Duodenal mucosa (tissue), 2 donors: ENCODE measurements at regions not wholly inside any gene's neighbourhood (a gene's known extent, or its start where the extent isn't known, plus 50 kb on each side); places are given as distances from the start of the nearest gene placed in this dataset.

ENCODE experiments used
- H3K27ac ChIP-seq: one replicate; pipeline ENCODE4 v1.7.0; 2013; ENCODE audit warnings: low read depth, low read length
- H3K27me3 ChIP-seq, 2 donors: one replicate each; pipeline ENCODE4 v1.7.0; 2013; ENCODE audit warnings: low read length in 2 of 2, control low read depth in 1 of 2; ENCODE audit not compliant: insufficient read depth in 2 of 2, control insufficient read depth in 1 of 2
- H3K36me3 ChIP-seq, 2 donors: one replicate each; pipeline ENCODE4 v1.7.0; 2013; ENCODE audit warnings: low read length in 2 of 2, control low read depth in 1 of 2; ENCODE audit not compliant: insufficient read depth in 2 of 2, control insufficient read depth in 1 of 2
- H3K4me1 ChIP-seq, 2 donors: one replicate each; pipeline ENCODE4 v1.7.0; 2013; ENCODE audit warnings: low read length in 2 of 2, control low read depth in 1 of 2; ENCODE audit not compliant: insufficient read depth in 2 of 2, control insufficient read depth in 1 of 2
- H3K4me3 ChIP-seq, 2 donors: one replicate each; pipeline ENCODE4 v1.7.0; 2013; ENCODE audit warnings: low read length in 2 of 2, low read depth in 1 of 2
- H3K9ac ChIP-seq, 2 donors: one replicate each; pipeline ENCODE4 v1.7.0; 2013; ENCODE audit warnings: low read length in 2 of 2, low read depth in 1 of 2
- H3K9me3 ChIP-seq, 2 donors: one replicate each; pipeline ENCODE4 v1.7.0; 2013; ENCODE audit warnings: low read length in 2 of 2, control low read depth in 1 of 2; ENCODE audit not compliant: control insufficient read depth in 1 of 2

DNA sequence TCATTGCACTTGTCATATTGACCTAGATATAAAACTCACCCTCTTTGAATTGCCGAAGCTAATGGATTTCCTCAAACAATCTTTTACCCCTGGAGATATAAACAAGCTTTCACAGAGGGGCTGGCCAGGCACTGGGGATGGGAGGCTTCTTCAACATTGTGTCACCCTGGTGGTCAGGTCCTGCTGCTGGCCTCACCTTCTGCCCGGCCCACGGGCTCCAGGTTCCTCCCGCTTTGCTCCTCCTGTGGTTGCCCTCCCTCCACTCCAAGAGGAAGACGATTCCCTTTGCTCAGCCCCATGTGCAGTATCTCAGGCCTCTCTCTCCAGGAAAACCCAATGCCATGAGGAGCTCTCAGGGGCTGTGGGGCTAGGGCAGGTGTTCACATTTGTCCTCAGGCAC, 118.1 kb upstream of the ADCY1 start:
- Histone ChIP-seq H3K36me3 (no peaks in the 10 kb centered on the region), H3K9me3 (no peaks in the 10 kb centered on the region), H3K4me3 (no peak overlapping the region), H3K27ac (no peak overlapping the region), H3K27me3 (no peaks in the 10 kb centered on the region), H3K4me1 (no peaks in the 10 kb centered on the region), H3K9ac (no peak overlapping the region)

DNA sequence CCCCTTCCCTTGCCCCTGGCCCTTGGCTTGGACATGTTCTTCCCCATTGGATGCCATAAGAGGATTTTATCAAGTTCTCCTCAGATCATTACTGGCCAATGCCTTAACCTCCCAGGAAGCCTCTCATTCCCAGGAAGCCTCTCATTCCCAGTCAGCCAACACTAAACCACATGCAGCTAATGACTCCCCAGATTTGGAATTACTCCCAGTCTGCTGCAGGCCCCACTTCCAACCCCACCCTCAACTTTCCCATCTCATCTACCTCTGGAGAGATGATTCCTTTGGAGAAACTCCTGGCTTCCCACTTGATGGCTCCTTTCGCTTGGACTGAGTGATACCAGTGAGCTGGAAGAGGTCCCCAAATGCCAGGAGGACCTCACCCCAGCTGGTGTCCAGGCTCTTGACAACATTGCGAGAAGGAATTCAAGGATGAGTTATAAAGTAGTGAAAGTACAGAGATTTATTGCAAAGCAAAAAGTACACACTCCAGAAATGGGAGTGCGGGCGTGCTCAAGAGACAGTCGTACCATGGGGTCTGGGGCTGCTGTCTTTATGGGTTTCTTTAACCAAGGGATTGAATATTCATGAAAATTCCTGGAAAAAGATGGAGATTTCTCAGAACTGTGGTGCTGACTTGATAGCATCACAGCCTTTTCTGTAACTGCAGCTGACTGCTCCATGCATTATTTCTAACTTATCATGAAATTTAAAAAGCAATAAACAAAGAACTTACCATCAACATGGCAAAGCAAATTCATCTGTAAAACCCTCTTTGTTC, 117.2 kb upstream of the ADCY1 start:
- H3K36me3 ChIP-seq, result no peaks in the 10 kb centered on the region
- H3K9ac ChIP-seq, result no peak overlapping the region
- no peaks in the 10 kb centered on the region for H3K4me1 ChIP-seq

DNA sequence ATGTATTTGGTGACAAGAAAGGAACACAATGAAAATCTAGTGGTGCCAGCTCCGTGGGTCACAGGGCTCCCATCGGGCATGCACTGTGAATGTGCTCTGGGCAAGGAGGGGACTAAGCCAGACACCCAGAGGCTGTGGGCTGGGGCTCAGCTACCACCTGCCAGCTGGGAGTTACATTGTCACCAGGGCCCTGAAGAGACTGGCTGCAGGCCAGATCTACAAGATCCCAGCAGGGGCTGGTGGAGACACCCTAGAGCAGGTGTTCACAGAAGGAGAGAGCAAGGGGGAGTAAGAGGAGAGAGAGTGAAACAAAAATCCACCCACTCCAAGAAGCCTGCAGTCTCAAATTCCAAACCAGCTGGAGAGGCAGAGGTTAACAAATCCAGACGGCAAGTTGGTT, 116.6 kb upstream of the ADCY1 start:
- Histone ChIP-seq H3K4me1 (no peaks in the 10 kb centered on the region), H3K4me3 (no peak overlapping the region), H3K9me3 (no peaks in the 10 kb centered on the region)

More for the DNA sequence above, 117.2 kb upstream of the ADCY1 start:
- H3K4me3 ChIP-seq, result no peak overlapping the region
- H3K9me3 ChIP-seq, result no peaks in the 10 kb centered on the region
- no peak overlapping the region for H3K27ac ChIP-seq
- H3K27me3 ChIP-seq, result no peaks in the 10 kb centered on the region

GRCh38 chr7:45459476-45459875, 114.7 kb upstream of the ADCY1 start:
- no peak overlapping the region for H3K9ac ChIP-seq
- no peaks in the 10 kb centered on the region for H3K4me1 ChIP-seq
- no peak overlapping the region for H3K4me3 ChIP-seq
- H3K36me3 ChIP-seq, result no peaks in the 10 kb centered on the region
- H3K27me3 ChIP-seq, result no peaks in the 10 kb centered on the region
- H3K27ac ChIP-seq, result no peak overlapping the region
- H3K9me3 ChIP-seq, result no peaks in the 10 kb centered on the region

More for the DNA sequence above, 116.6 kb upstream of the ADCY1 start:
- H3K9ac ChIP-seq, result no peak overlapping the region
- no peaks in the 10 kb centered on the region for H3K36me3 ChIP-seq
- no peaks in the 10 kb centered on the region for H3K27me3 ChIP-seq
- no peak overlapping the region for H3K27ac ChIP-seq

DNA sequence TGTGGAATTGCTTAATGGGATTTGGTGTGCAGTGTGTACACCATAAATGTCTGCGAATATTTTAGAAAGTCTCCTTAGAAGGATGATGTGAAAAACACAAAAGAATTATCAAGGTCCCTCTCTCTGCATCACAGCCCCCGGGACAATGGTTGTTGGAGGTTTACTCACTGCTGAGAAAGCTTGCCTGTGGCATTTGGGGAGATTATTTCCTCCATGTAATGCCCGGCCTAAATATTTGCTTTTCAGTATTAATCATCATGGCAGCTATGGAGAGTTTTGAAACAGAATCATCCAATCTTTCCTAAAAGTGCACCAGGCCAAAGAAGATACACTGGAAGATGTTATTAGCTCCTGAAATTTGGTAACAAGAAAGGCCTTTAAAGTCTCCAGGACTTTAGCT, 113.8 kb upstream of the ADCY1 start:
- Histone ChIP-seq H3K27ac (no peak overlapping the region), H3K9me3 (no peaks in the 10 kb centered on the region), H3K27me3 (no peaks in the 10 kb centered on the region), H3K4me1 (no peaks in the 10 kb centered on the region), H3K36me3 (no peaks in the 10 kb centered on the region), H3K4me3 (no peak overlapping the region), H3K9ac (no peak overlapping the region)

GRCh38 chr7:45461026-45461425, 113.1 kb upstream of the ADCY1 start:
- Histone ChIP-seq H3K4me3 (no peak overlapping the region), H3K27me3 (no peaks in the 10 kb centered on the region), H3K4me1 (no peaks in the 10 kb centered on the region), H3K9ac (no peak overlapping the region), H3K27ac (no peak overlapping the region), H3K36me3 (no peaks in the 10 kb centered on the region), H3K9me3 (no peaks in the 10 kb centered on the region)

- no peaks in the 10 kb centered on the region for H3K9me3 ChIP-seq
- H3K27me3 ChIP-seq, result no peaks in the 10 kb centered on the region
- H3K27ac ChIP-seq, result no peak overlapping the region
- no peaks in the 10 kb centered on the region for H3K4me1 ChIP-seq
- no peaks in the 10 kb centered on the region for H3K36me3 ChIP-seq
- H3K4me3 ChIP-seq, result no peak overlapping the region
- H3K9ac ChIP-seq, result no peak overlapping the region
Measured at GRCh38 chr7:45469103-45469502, 105.1 kb upstream of the ADCY1 start.

DNA sequence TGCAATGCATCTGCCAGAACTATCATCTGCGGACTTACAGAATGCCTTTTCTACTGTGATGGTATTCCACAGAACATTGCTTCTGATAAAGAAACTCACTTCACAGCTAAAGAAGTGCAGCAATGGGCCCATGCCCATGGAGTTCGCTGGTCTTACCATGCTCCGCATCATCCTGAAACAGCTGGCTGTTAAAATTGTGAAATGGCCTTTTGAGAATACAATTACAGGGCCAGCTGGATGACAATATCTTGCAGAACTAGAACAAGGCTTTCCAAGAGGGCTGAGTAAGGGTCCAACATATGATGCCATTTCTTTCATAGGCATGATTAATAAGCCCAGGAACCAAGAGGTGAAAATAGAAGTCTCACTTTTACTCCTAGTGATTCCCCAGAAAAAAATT, 104.1 kb upstream of the ADCY1 start:
- H3K9ac ChIP-seq, result no peak overlapping the region
- no peaks in the 10 kb centered on the region for H3K36me3 ChIP-seq
- H3K9me3 ChIP-seq, result no peaks in the 10 kb centered on the region
- H3K4me1 ChIP-seq, result no peaks in the 10 kb centered on the region
- H3K4me3 ChIP-seq, result no peak overlapping the region
- H3K27me3 ChIP-seq, result no peaks in the 10 kb centered on the region
- no peak overlapping the region for H3K27ac ChIP-seq

DNA sequence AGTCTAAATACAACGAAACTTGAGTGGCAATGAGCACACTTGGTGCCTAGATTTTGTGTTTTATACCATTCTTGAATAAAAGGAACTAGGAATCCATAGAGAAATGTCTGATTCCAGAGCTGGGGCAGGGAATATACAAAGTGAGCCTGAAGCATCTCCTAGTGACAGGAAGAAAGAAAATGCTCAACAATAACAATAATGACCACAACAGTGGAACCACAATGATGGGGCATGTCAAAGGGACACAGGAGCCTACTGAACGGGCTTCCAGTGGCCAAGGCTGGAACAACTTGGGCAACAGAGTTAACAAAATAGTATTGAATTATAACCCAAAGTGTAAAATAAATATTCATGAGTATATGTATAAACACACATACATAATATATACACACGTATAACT, 94.4 kb upstream of the ADCY1 start:
- no peaks in the 10 kb centered on the region for H3K4me1 ChIP-seq
- H3K9ac ChIP-seq, result no peak overlapping the region
- H3K27me3 ChIP-seq, result no peaks in the 10 kb centered on the region
- H3K9me3 ChIP-seq, result no peaks in the 10 kb centered on the region
- H3K36me3 ChIP-seq, result no peaks in the 10 kb centered on the region
- no peak overlapping the region for H3K27ac ChIP-seq
- no peak overlapping the region for H3K4me3 ChIP-seq

GRCh38 chr7:45482451-45482850, 91.7 kb upstream of the ADCY1 start:
- Histone ChIP-seq H3K27ac (no peak overlapping the region), H3K9ac (no peak overlapping the region), H3K9me3 (no peaks in the 10 kb centered on the region), H3K4me3 (no peak overlapping the region), H3K27me3 (no peaks in the 10 kb centered on the region), H3K36me3 (no peaks in the 10 kb centered on the region), H3K4me1 (no peaks in the 10 kb centered on the region)
